Keratinocyte (primary cell): ENCODE measurements at regions not wholly inside any gene's neighbourhood (a gene's known extent, or its start where the extent isn't known, plus 50 kb on each side); places are given as distances from the start of the nearest gene placed in this dataset.

ENCODE experiments used
- CTCF ChIP-seq, 3 experiments: IDR thresholded peaks in 1 of 3; conservative IDR thresholded peaks in 1 of 3; optimal IDR thresholded peaks in 1 of 3; 2 replicates in 2 of 3; 3 replicates in 1 of 3; pipeline versions ENCODE3 to v1.5.1; 2011; ENCODE audit warnings: low read length in 3 of 3, mild to moderate bottlenecking in 3 of 3, moderate library complexity in 2 of 3, control low read depth in 1 of 3, inconsistent platforms in 1 of 3; ENCODE audit not compliant: insufficient read depth in 2 of 3; ENCODE audit errors: extremely low read depth in 1 of 3
- EZH2 ChIP-seq: IDR thresholded peaks from one replicate; pipeline ENCODE4 v1.6.1; 2012; ENCODE audit warnings: inconsistent platforms, mild to moderate bottlenecking, low read length, moderate library complexity

- no peak for TF ChIP-seq CTCF (optimal IDR thresholded peaks at IDR 0.05 in 1 of 3, IDR thresholded peaks at IDR 0.05 in 1 of 3, conservative IDR thresholded peaks at IDR 0.05 in 1 of 3; ENCODE audit: extremely low read depth in 1 of 3, insufficient read depth in 2 of 3, low read length in 3 of 3)
- no peak for TF ChIP-seq EZH2
These were observed 1555.9 kb upstream of the RAG2 start for GRCh38 chr11:38153985-38154384.
